Neuronal stem cell (in vitro differentiated cells): ENCODE measurements at regions not wholly inside any gene's neighbourhood (a gene's known extent, or its start where the extent isn't known, plus 50 kb on each side); places are given as distances from the start of the nearest gene placed in this dataset.

Experiments
- DNase-seq: peaks from one replicate; pipeline ENCODE4 v3.0.0-alpha.2; 2013; ENCODE audit warnings: low spot score
- H2AFZ ChIP-seq: one replicate; pipeline ENCODE4 v1.6.1; 2013; ENCODE audit warnings: mild to moderate bottlenecking, low read length, inconsistent platforms
- H2AK5ac ChIP-seq: 2 replicates; pipeline ENCODE4 v1.6.1; 2013; ENCODE audit warnings: low read depth, mild to moderate bottlenecking, inconsistent platforms, low read length, moderate library complexity, mixed read lengths
- H2BK120ac ChIP-seq: 2 replicates; pipeline ENCODE4 v1.6.1; 2013; ENCODE audit warnings: low read depth, mild to moderate bottlenecking, inconsistent platforms, low read length, moderate library complexity, mixed read lengths
- H2BK12ac ChIP-seq: one replicate; pipeline ENCODE4 v1.6.1; 2013; ENCODE audit warnings: low read length, inconsistent platforms
- H2BK15ac ChIP-seq: 2 replicates; pipeline ENCODE4 v1.6.1; 2013; ENCODE audit warnings: mild to moderate bottlenecking, low read length, inconsistent platforms, mixed read lengths
- H2BK5ac ChIP-seq: one replicate; pipeline ENCODE4 v1.6.1; 2013; ENCODE audit warnings: inconsistent platforms, mild to moderate bottlenecking, low read length, moderate library complexity
- H3K14ac ChIP-seq: one replicate; pipeline ENCODE4 v1.6.1; 2013; ENCODE audit warnings: low read length, inconsistent platforms
- H3K18ac ChIP-seq: 2 replicates; pipeline ENCODE4 v1.6.1; 2013; ENCODE audit warnings: low read length, inconsistent platforms
- H3K23ac ChIP-seq: 2 replicates; pipeline ENCODE4 v1.6.1; 2013; ENCODE audit warnings: low read depth, mild to moderate bottlenecking, mixed read lengths, low read length, inconsistent platforms; ENCODE audit not compliant: poor library complexity
- H3K27ac ChIP-seq: replicated peaks from 3 replicates; pipeline ENCODE4 v1.5.1; 2013; ENCODE audit warnings: low read length, inconsistent platforms
- H3K27me3 ChIP-seq, 3 experiments: 2 replicates each; pipeline ENCODE4 v1.6.1; 2013; ENCODE audit warnings: low read length in 3 of 3, mild to moderate bottlenecking in 2 of 3, inconsistent platforms in 1 of 3, low read depth in 1 of 3, mixed read lengths in 1 of 3, moderate library complexity in 1 of 3; ENCODE audit not compliant: control insufficient read depth in 3 of 3, insufficient read depth in 3 of 3
- H3K36me3 ChIP-seq, 2 donors: replicated peaks in 1 of 2; 2 replicates each; pipeline ENCODE4 v1.6.1; 2013; ENCODE audit warnings: low read length in 2 of 2; ENCODE audit not compliant: control insufficient read depth in 2 of 2, insufficient read depth in 2 of 2
- H3K4ac ChIP-seq: 2 replicates; pipeline ENCODE4 v1.6.1; 2013; ENCODE audit warnings: inconsistent platforms, mild to moderate bottlenecking, low read length, moderate library complexity
- H3K4me1 ChIP-seq, 2 donors: 1 replicate in 1 of 2; 2 replicates in 1 of 2; pipeline ENCODE4 v1.6.1; 2013; ENCODE audit warnings: low read length in 2 of 2, low read depth in 1 of 2; ENCODE audit not compliant: control insufficient read depth in 2 of 2, insufficient read depth in 1 of 2
- H3K4me2 ChIP-seq: one replicate; pipeline ENCODE4 v1.6.1; 2013; ENCODE audit warnings: mild to moderate bottlenecking, low read length, inconsistent platforms; ENCODE audit not compliant: insufficient read depth, poor library complexity, severe bottlenecking
- H3K4me3 ChIP-seq, 2 donors: 2 replicates each; pipeline ENCODE4 v1.5.1; 2013; ENCODE audit warnings: low read length in 2 of 2, mild to moderate bottlenecking in 2 of 2, inconsistent platforms in 1 of 2, moderate library complexity in 1 of 2
- H3K79me1 ChIP-seq: one replicate; pipeline ENCODE4 v1.6.1; 2013; ENCODE audit warnings: low read depth, mild to moderate bottlenecking, inconsistent platforms, low read length, moderate library complexity
- H3K9ac ChIP-seq: one replicate; pipeline ENCODE4 v1.6.1; 2013; ENCODE audit warnings: mild to moderate bottlenecking, low read depth, low read length, inconsistent platforms; ENCODE audit not compliant: poor library complexity
- H3K9me3 ChIP-seq, 2 donors: replicated peaks in 1 of 2; 2 replicates each; pipeline versions ENCODE3 to v1.6.1; 2013; ENCODE audit warnings: low read length in 2 of 2, mild to moderate bottlenecking in 2 of 2, inconsistent platforms in 1 of 2, low read depth in 1 of 2, mixed read lengths in 1 of 2, moderate library complexity in 1 of 2; ENCODE audit not compliant: control insufficient read depth in 2 of 2, insufficient read depth in 1 of 2
- H4K8ac ChIP-seq: one replicate; pipeline ENCODE4 v1.6.1; 2013; ENCODE audit warnings: low read depth, mild to moderate bottlenecking, inconsistent platforms, low read length, moderate library complexity
- H4K91ac ChIP-seq: one replicate; pipeline ENCODE4 v1.6.1; 2013; ENCODE audit warnings: low read length, low read depth, mild to moderate bottlenecking, inconsistent platforms; ENCODE audit not compliant: poor library complexity
- WGBS, 2 donors: extraction: QIAGEN DNeasy Blood & Tissue Kit; methylation state at CpG; one replicate each; pipeline ENCODE4 v1.1.7; 2013; ENCODE audit warnings: missing lambda C conversion rate in 2 of 2, mixed read lengths in 1 of 2; ENCODE audit not compliant: insufficient read length in 2 of 2, insufficient replicate concordance in 1 of 2; ENCODE audit errors: extremely low coverage in 2 of 2; 5-methylcytosine and 5-hydroxymethylcytosine counted together

- no peak overlapping the region for H3K4ac ChIP-seq
- no peaks in the 10 kb centered on the region for H3K36me3 ChIP-seq
- H3K14ac ChIP-seq = no peak overlapping the region
- H3K27me3 ChIP-seq = peaks cover 0 to 4% (median 0%) of the 10 kb centered on the region in 3 experiments
- no peak overlapping the region for H3K4me3 ChIP-seq
- H2BK120ac ChIP-seq = no peak overlapping the region
- no peaks in the 10 kb centered on the region for H3K79me1 ChIP-seq
- H2BK5ac ChIP-seq = no peak overlapping the region
- no peak overlapping the region for H3K9ac ChIP-seq
- no peak overlapping the region for H2AFZ ChIP-seq
- no peak overlapping the region for H4K8ac ChIP-seq
- H2BK12ac ChIP-seq = no peak overlapping the region
- no peak overlapping the region for H4K91ac ChIP-seq
- no peak overlapping the region for H3K4me2 ChIP-seq
- H3K9me3 ChIP-seq = no peaks in the 10 kb centered on the region
- no peak for DNase-seq
- no peak overlapping the region for H2AK5ac ChIP-seq
- H3K27ac ChIP-seq = no peak overlapping the region
- WGBS, 2 donors = no CpG with 5 or more reads among the region's 2 CpGs
- no peak overlapping the region for H3K18ac ChIP-seq
- no peak overlapping the region for H3K23ac ChIP-seq
- no peaks in the 10 kb centered on the region for H3K4me1 ChIP-seq
- H2BK15ac ChIP-seq = no peak overlapping the region
Measured at GRCh38 chr5:6914347-6914746, 201.1 kb downstream of the TENT4A start.

GRCh38 chr5:6915574-6915973 is 202.3 kb downstream of the TENT4A start:
- no peaks in the 10 kb centered on the region for H3K9me3 ChIP-seq
- no CpG with 5 or more reads among the region's 3 CpGs for WGBS, 2 donors
- H2BK5ac ChIP-seq = no peak overlapping the region
- H2BK120ac ChIP-seq = no peak overlapping the region
- no peak overlapping the region for H2BK15ac ChIP-seq
- H2AFZ ChIP-seq = no peak overlapping the region
- H3K4me1 ChIP-seq = no peaks in the 10 kb centered on the region
- H3K4me2 ChIP-seq = no peak overlapping the region
- no peak overlapping the region for H3K9ac ChIP-seq
- H4K91ac ChIP-seq = no peak overlapping the region
- H3K14ac ChIP-seq = no peak overlapping the region
- no peak overlapping the region for H4K8ac ChIP-seq
- no peak overlapping the region for H2BK12ac ChIP-seq
- H3K23ac ChIP-seq = no peak overlapping the region
- no peak overlapping the region for H3K4me3 ChIP-seq
- peaks cover 0 to 4% (median 0%) of the 10 kb centered on the region in 3 experiments for H3K27me3 ChIP-seq
- no peak overlapping the region for H3K18ac ChIP-seq
- H3K36me3 ChIP-seq = no peaks in the 10 kb centered on the region
- H3K27ac ChIP-seq = no peak overlapping the region
- no peak overlapping the region for H3K4ac ChIP-seq
- no peaks in the 10 kb centered on the region for H3K79me1 ChIP-seq
- no peak for DNase-seq
- H2AK5ac ChIP-seq = no peak overlapping the region

GRCh38 chr5:6918255-6918654 is 205.0 kb downstream of the TENT4A start:
- H3K9ac ChIP-seq = no peak overlapping the region
- no peak overlapping the region for H3K4me2 ChIP-seq
- H2AK5ac ChIP-seq = no peak overlapping the region
- H3K14ac ChIP-seq = no peak overlapping the region
- no peak overlapping the region for H3K4ac ChIP-seq
- no peak overlapping the region for H4K8ac ChIP-seq
- DNase-seq = no peak
- no peak overlapping the region for H2BK12ac ChIP-seq
- no peak overlapping the region for H2AFZ ChIP-seq
- no peak overlapping the region for H3K18ac ChIP-seq
- H4K91ac ChIP-seq = no peak overlapping the region
- no peak overlapping the region for H2BK120ac ChIP-seq
- no peaks in the 10 kb centered on the region for H3K4me1 ChIP-seq
- no peak overlapping the region for H2BK15ac ChIP-seq
- no peak overlapping the region for H3K27ac ChIP-seq
- H3K23ac ChIP-seq = no peak overlapping the region
- H3K9me3 ChIP-seq = no peaks in the 10 kb centered on the region
- H3K4me3 ChIP-seq = no peak overlapping the region
- WGBS, 2 donors = no CpG with 5 or more reads among the region's 5 CpGs
- no peak overlapping the region for H2BK5ac ChIP-seq
- no peaks in the 10 kb centered on the region for H3K79me1 ChIP-seq
- no peaks in the 10 kb centered on the region for H3K36me3 ChIP-seq
- H3K27me3 ChIP-seq = no peaks in the 10 kb centered on the region

GRCh38 chr5:6920628-6921256 is 207.5 kb downstream of the TENT4A start:
- H2BK5ac ChIP-seq = no peak overlapping the region
- H2AFZ ChIP-seq = no peak overlapping the region
- H3K4me3 ChIP-seq = no peak overlapping the region
- H2AK5ac ChIP-seq = no peak overlapping the region
- H3K36me3 ChIP-seq = no peaks in the 10 kb centered on the region
- no peak overlapping the region for H3K9ac ChIP-seq
- H3K4me1 ChIP-seq = peaks cover 0 to 3% of the 10 kb centered on the region in 2 donors
- WGBS, 2 donors = no CpG with 5 or more reads among the region's 6 CpGs
- no peak overlapping the region for H4K8ac ChIP-seq
- H3K27ac ChIP-seq = no peak overlapping the region
- no peak overlapping the region for H2BK15ac ChIP-seq
- H3K4ac ChIP-seq = no peak overlapping the region
- H2BK120ac ChIP-seq = no peak overlapping the region
- no peak overlapping the region for H3K23ac ChIP-seq
- H3K4me2 ChIP-seq = no peak overlapping the region
- no peaks in the 10 kb centered on the region for H3K79me1 ChIP-seq
- H4K91ac ChIP-seq = no peak overlapping the region
- DNase-seq = no peak
- no peak overlapping the region for H2BK12ac ChIP-seq
- no peak overlapping the region for H3K14ac ChIP-seq
- no peak overlapping the region for H3K18ac ChIP-seq
- H3K9me3 ChIP-seq = no peaks in the 10 kb centered on the region
- no peaks in the 10 kb centered on the region for H3K27me3 ChIP-seq
